H1 (cell line): ENCODE measurements at regions not wholly inside any gene's neighbourhood (a gene's known extent, or its start where the extent isn't known, plus 50 kb on each side); places are given as distances from the start of the nearest gene placed in this dataset.

Experiments used
- CTCF ChIA-PET: fragments of 300-600 bp; sonication (Branson Sonifier 250); formaldehyde crosslinking; loops from one replicate; lab custom pipeline; 2021; ENCODE audit not compliant: partially characterized antibody; lab: Charles Lee
- POLR2A ChIA-PET: fragments of 300-600 bp; sonication (Branson Sonifier 250); formaldehyde crosslinking; loops from one replicate; lab custom pipeline; 2021; ENCODE audit warnings: inconsistent platforms; ENCODE audit not compliant: partially characterized antibody; lab: Charles Lee
- DNase-seq, 2 experiments: peaks; one replicate each; pipeline versions ENCODE4 v3.0.0 to v3.0.0-alpha.2; 2010 to 2022; ENCODE audit warnings: low spot score in 2 of 2, low read depth in 1 of 2, mixed read lengths in 1 of 2
- FAIRE-seq: peaks from 2 replicates; lab custom pipeline; 2011; peaks lifted over from hg19 to GRCh38; lab: Jason Lieb, UNC
- H2AFZ ChIP-seq: 2 replicates; pipeline ENCODE4 v1.8.1; 2012; ENCODE audit warnings: low read length, inconsistent platforms
- H2AK5ac ChIP-seq: 2 replicates; pipeline ENCODE4 v1.6.1; 2013; ENCODE audit warnings: low read depth, low read length
- H2BK120ac ChIP-seq: replicated peaks from 2 replicates; pipeline ENCODE3; 2013; ENCODE audit warnings: low read depth, low read length, inconsistent platforms
- H2BK12ac ChIP-seq: 2 replicates; pipeline ENCODE4 v1.6.1; 2013; ENCODE audit warnings: low read depth, low read length
- H2BK15ac ChIP-seq: 2 replicates; pipeline ENCODE4 v1.6.1; 2013; ENCODE audit warnings: low read length
- H2BK20ac ChIP-seq: 2 replicates; pipeline ENCODE4 v1.6.1; 2013; ENCODE audit warnings: low read length
- H2BK5ac ChIP-seq: 2 replicates; pipeline ENCODE4 v1.6.1; 2013; ENCODE audit warnings: low read depth, low read length
- H3K14ac ChIP-seq: 2 replicates; pipeline ENCODE4 v1.6.1; 2013; ENCODE audit warnings: inconsistent platforms; ENCODE audit not compliant: insufficient read length
- H3K18ac ChIP-seq: 2 replicates; pipeline ENCODE4 v1.6.1; 2013; ENCODE audit warnings: low read length; ENCODE audit errors: extremely low read depth
- H3K23ac ChIP-seq: 2 replicates; pipeline ENCODE4 v1.6.1; 2013; ENCODE audit warnings: inconsistent platforms; ENCODE audit not compliant: insufficient read length
- H3K23me2 ChIP-seq: 2 replicates; pipeline ENCODE4 v1.6.1; 2013; ENCODE audit warnings: low read depth, low read length
- H3K27ac ChIP-seq: 2 replicates; pipeline ENCODE4 v1.6.1; 2011; ENCODE audit warnings: low read depth, low read length, inconsistent platforms
- H3K27me3 ChIP-seq, 4 experiments: replicated peaks in 1 of 4; 1 replicate in 1 of 4; 2 replicates in 3 of 4; pipeline versions ENCODE4 v1.6.1 to v1.8.1; 2011 to 2013; ENCODE audit warnings: low read length in 3 of 4, mild to moderate bottlenecking in 3 of 4, inconsistent platforms in 2 of 4, mixed read lengths in 2 of 4, moderate library complexity in 1 of 4; ENCODE audit not compliant: control insufficient read depth in 3 of 4, insufficient read depth in 3 of 4; ENCODE audit errors: extremely low read depth in 1 of 4
- H3K36me3 ChIP-seq, 4 experiments: 2 replicates each; pipeline versions ENCODE4 v1.6.1 to v1.8.1; 2011 to 2013; ENCODE audit warnings: mild to moderate bottlenecking in 4 of 4, low read length in 3 of 4, moderate library complexity in 2 of 4, control low read depth in 1 of 4, inconsistent platforms in 1 of 4; ENCODE audit not compliant: insufficient read depth in 4 of 4, control insufficient read depth in 2 of 4
- H3K4ac ChIP-seq: replicated peaks from 2 replicates; pipeline ENCODE3; 2013; ENCODE audit warnings: low read length, low read depth, mixed read lengths, inconsistent platforms; ENCODE audit not compliant: insufficient read length
- H3K4me1 ChIP-seq, 4 experiments: replicated peaks in 1 of 4; 1 replicate in 1 of 4; 2 replicates in 3 of 4; pipeline versions ENCODE4 v1.6.1 to v1.8.1; 2011 to 2013; ENCODE audit warnings: low read length in 3 of 4, inconsistent platforms in 2 of 4, mixed read lengths in 1 of 4; ENCODE audit not compliant: insufficient read depth in 4 of 4, control insufficient read depth in 3 of 4
- H3K4me2 ChIP-seq, 2 experiments: 2 replicates each; pipeline versions ENCODE4 v1.6.1 to v1.8.1; 2011 to 2013; ENCODE audit warnings: low read depth in 2 of 2, low read length in 2 of 2, control low read depth in 1 of 2, inconsistent platforms in 1 of 2, mild to moderate bottlenecking in 1 of 2; ENCODE audit not compliant: insufficient read depth in 1 of 2
- H3K4me3 ChIP-seq, 4 experiments: fragments of 200-600, 300-600 bp in 1 of 4; sonication (generic), shearing (Covaris generic), sonication (Bioruptor Twin) in 1 of 4; 2 replicates each; pipeline versions ENCODE4 v1.5.1 to v1.8.1; 2011 to 2016; ENCODE audit warnings: low read length in 4 of 4, low read depth in 3 of 4, control low read depth in 2 of 4, inconsistent platforms in 2 of 4, mild to moderate bottlenecking in 2 of 4, mixed read lengths in 1 of 4, moderate library complexity in 1 of 4; ENCODE audit not compliant: insufficient read depth in 2 of 4; ENCODE audit errors: extremely low read depth in 1 of 4
- H3K56ac ChIP-seq: replicated peaks from 2 replicates; pipeline ENCODE3; 2013; ENCODE audit warnings: low read depth, mild to moderate bottlenecking, mixed read lengths, low read length, inconsistent platforms; ENCODE audit not compliant: insufficient read length
- H3K79me1 ChIP-seq: 2 replicates; pipeline ENCODE4 v1.6.1; 2013; ENCODE audit warnings: low read depth, low read length, control low read depth
- H3K79me2 ChIP-seq, 2 experiments: 2 replicates each; pipeline versions ENCODE4 v1.6.1 to v1.8.1; 2012 to 2013; ENCODE audit warnings: low read length in 2 of 2, mild to moderate bottlenecking in 2 of 2, inconsistent platforms in 1 of 2; ENCODE audit not compliant: insufficient read depth in 2 of 2, control insufficient read depth in 1 of 2
- H3K9ac ChIP-seq, 4 experiments: replicated peaks in 1 of 4; 1 replicate in 1 of 4; 2 replicates in 3 of 4; pipeline versions ENCODE4 v1.6.1 to v1.8.1; 2011 to 2013; ENCODE audit warnings: low read depth in 3 of 4, low read length in 3 of 4, control low read depth in 2 of 4, mild to moderate bottlenecking in 2 of 4, moderate library complexity in 2 of 4, inconsistent platforms in 1 of 4; ENCODE audit errors: extremely low read depth in 1 of 4
- H3K9me3 ChIP-seq, 2 experiments: 2 replicates each; pipeline versions ENCODE4 v1.6.1 to v1.8.1; 2012 to 2013; ENCODE audit warnings: mild to moderate bottlenecking in 2 of 2, moderate library complexity in 2 of 2, control low read depth in 1 of 2, inconsistent platforms in 1 of 2, low read depth in 1 of 2, low read length in 1 of 2, mixed read lengths in 1 of 2; ENCODE audit not compliant: insufficient read depth in 2 of 2
- H4K20me1 ChIP-seq, 2 experiments: replicated peaks in 1 of 2; 2 replicates each; pipeline versions ENCODE3 to v1.8.1; 2011 to 2013; ENCODE audit warnings: inconsistent platforms in 2 of 2, low read length in 2 of 2, mild to moderate bottlenecking in 1 of 2; ENCODE audit not compliant: insufficient read depth in 2 of 2, control insufficient read depth in 1 of 2
- H4K5ac ChIP-seq: 2 replicates; pipeline ENCODE4 v1.6.1; 2013; ENCODE audit warnings: low read length, low read depth, mixed read lengths, inconsistent platforms; ENCODE audit not compliant: insufficient read length
- H4K8ac ChIP-seq: 2 replicates; pipeline ENCODE4 v1.8.0; 2013; ENCODE audit warnings: mild to moderate bottlenecking, moderate library complexity, low read length, inconsistent platforms; ENCODE audit not compliant: insufficient read depth; ENCODE audit errors: extremely low read depth
- H4K91ac ChIP-seq: replicated peaks from 2 replicates; pipeline ENCODE3; 2013; ENCODE audit warnings: low read length, mixed read lengths, inconsistent platforms; ENCODE audit not compliant: insufficient read length
- CEBPB ChIP-seq: IDR thresholded peaks from 2 replicates; pipeline ENCODE4 v1.6.1; 2012; ENCODE audit warnings: low read depth, low read length
- CHD1 ChIP-seq: IDR thresholded peaks from 2 replicates; pipeline ENCODE4 v1.6.1; 2012; ENCODE audit warnings: low read depth, low read length, improper control_type of control experiment
- WGBS, 2 experiments: shearing (Covaris generic) in 1 of 2; methylation state at CpG; one replicate each; pipeline versions ENCODE4 v1.1.6 to v1.1.7; 2013 to 2015; ENCODE audit warnings: low lambda C conversion rate in 2 of 2, mixed read lengths in 2 of 2, inconsistent platforms in 1 of 2, low coverage in 1 of 2, missing lambda C conversion rate in 1 of 2; ENCODE audit not compliant: insufficient replicate concordance in 2 of 2, insufficient coverage in 1 of 2, insufficient read length in 1 of 2; ENCODE audit errors: extremely low coverage in 1 of 2, missing lambda C conversion rate in 1 of 2; 5-methylcytosine and 5-hydroxymethylcytosine counted together

GRCh38 chr1:194298007-194298598, 1111.7 kb upstream of the B3GALT2 start:
- Histone ChIP-seq H3K4me3 (no peak overlapping the region), H3K9ac (no peak overlapping the region), H3K56ac (no peak overlapping the region), H3K23ac (no peak overlapping the region), H3K4ac (no peak overlapping the region), H3K79me1 (no peaks in the 10 kb centered on the region), H2BK15ac (no peak overlapping the region), H2AFZ (0 out of 2 replicates have a peak overlapping the region, but pooled peaks have one; percentile 78), H3K4me2 (no peak overlapping the region), H2AK5ac (no peak overlapping the region), H3K79me2 (no peaks in the 10 kb centered on the region), H3K27me3 (no peaks in the 10 kb centered on the region), H4K91ac (no peak overlapping the region), H2BK5ac (no peak overlapping the region), H4K8ac (no peak overlapping the region), H2BK120ac (no peak overlapping the region), H3K36me3 (no peaks in the 10 kb centered on the region), H3K18ac (no peak overlapping the region), H2BK12ac (no peak overlapping the region), H3K14ac (no peak overlapping the region), H3K23me2 (no peaks in the 10 kb centered on the region), H2BK20ac (no peak overlapping the region), H3K4me1 (no peaks in the 10 kb centered on the region), H4K5ac (no peak overlapping the region), H3K27ac (no peak overlapping the region), H3K9me3 (no peaks in the 10 kb centered on the region), H4K20me1 (no peaks in the 10 kb centered on the region)
- 100% methylated on average over 1 of the region's 1 CpG; no CpG with 5 or more reads in 1 of the 2 experiments for WGBS, 2 experiments
- POLR2A ChIA-PET = no interaction called here
- DNase-seq (no peak), FAIRE-seq (no peak)
- TF ChIP-seq CHD1 = no peak
- 0 out of 2 replicates have a peak, but pooled peaks have one; percentile 29 for TF ChIP-seq CEBPB
- CTCF ChIA-PET = no interaction called here
